Adrenal gland (tissue), 9 donors: ENCODE measurements at regions not wholly inside any gene's neighbourhood (a gene's known extent, or its start where the extent isn't known, plus 50 kb on each side); places are given as distances from the start of the nearest gene placed in this dataset.

Experiments
- DNase-seq, 7 donors: peaks; one replicate each; pipeline ENCODE4 v3.0.0-alpha.2; 2019 to 2020
- H3K27ac ChIP-seq, 5 donors: fragments of 200-600 bp; sonication (generic) in 4 of 5; 1 replicate in 3 of 5; 2 replicates in 2 of 5; pipeline versions ENCODE4 v1.5.1 to v1.8.0; 2016 to 2020; ENCODE audit warnings: mild to moderate bottlenecking in 1 of 5
- H3K27me3 ChIP-seq: fragments of 200-600 bp; 2 replicates; pipeline ENCODE4 v1.8.0; 2021
- H3K36me3 ChIP-seq, 2 donors: fragments of 200-600 bp; replicated peaks in 1 of 2; 1 replicate in 1 of 2; 2 replicates in 1 of 2; pipeline versions ENCODE4 v1.5.1 to v1.8.0; 2018 to 2022
- H3K4me1 ChIP-seq, 2 donors: fragments of 200-600 bp; replicated peaks in 1 of 2; 1 replicate in 1 of 2; 2 replicates in 1 of 2; pipeline versions ENCODE4 v1.5.1 to v1.8.0; 2018 to 2021
- H3K4me3 ChIP-seq, 4 donors: fragments of 200-600 bp; sonication (generic) in 3 of 4; one replicate each; pipeline ENCODE4 v1.5.1; 2016 to 2018
- H3K9me3 ChIP-seq, 3 donors: fragments of 200-600 bp; sonication (generic) in 1 of 3; replicated peaks in 1 of 3; 1 replicate in 2 of 3; 2 replicates in 1 of 3; pipeline versions ENCODE4 v1.5.1 to v1.8.0; 2016 to 2021
- POLR2A ChIP-seq, 2 donors: fragments of 450-650 bp; IDR thresholded peaks; one replicate each; pipeline ENCODE4 v1.6.1; 2017; ENCODE audit warnings: antibody characterized with exemption in 2 of 2, mild to moderate bottlenecking in 2 of 2, moderate library complexity in 1 of 2
- whole genome bisulfite sequencing, 4 donors: extraction: QIAGEN DNeasy Blood & Tissue Kit in 2 of 4; methylation state at CpG; one replicate each; pipeline versions ENCODE4 v1.1.5 to v1.1.7; 2013 to 2017; 5-methylcytosine and 5-hydroxymethylcytosine counted together
- intact Hi-C, 2 donors: fragments of 100-400 bp; cut with DNase I; formaldehyde crosslinking; loops; one replicate each; pipeline versions ENCODE4 v1.14.1 to v1.15.0; 2022 to 2023
- TF ChIP-seq, protein P1 (sequence below), 6 experiments: fragments of 450-650 bp in 4 of 6; fragments of 200-600 bp in 2 of 6; sonication (generic) in 1 of 6; IDR thresholded peaks; 1 replicate in 5 of 6; 2 replicates in 1 of 6; pipeline versions ENCODE4 v1.5.1 to v1.8.0; 2016 to 2021; ENCODE audit warnings: antibody characterized with exemption in 6 of 6, mild to moderate bottlenecking in 2 of 6, moderate library complexity in 1 of 6
- donor health status: healthy with polysubstance abuse.
- donor health status: Bipolar disorder and iron deficiency.
- donor health status: DM: yes; HTN: yes; CAD: no.
- donor health status: DM: no; HTN: no; CAD: no.
- donor health status: DM: no; HTN: no; CAD: no.

DNA sequence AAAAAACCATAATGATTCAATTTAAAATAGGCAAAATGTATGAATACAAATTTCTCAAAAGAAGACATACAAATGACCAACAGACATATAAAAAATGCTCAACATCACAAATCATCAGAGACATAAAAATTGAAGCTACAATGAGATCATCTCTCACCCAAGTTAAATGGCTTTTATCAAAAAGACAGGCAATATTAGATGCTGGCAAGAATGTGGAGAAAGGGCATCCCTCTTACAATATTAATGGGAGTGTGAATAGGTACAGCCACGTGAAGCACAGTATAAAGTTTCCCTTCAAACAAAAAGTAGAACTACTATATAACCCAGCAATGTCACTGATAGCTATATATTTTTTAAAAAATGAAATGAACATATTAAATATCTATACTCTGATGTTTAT is 1481.7 kb downstream of the AMY1C start:
- no peak for TF ChIP-seq POLR2A (IDR thresholded peaks at IDR 0.05)
- TF ChIP-seq, protein P1, sequence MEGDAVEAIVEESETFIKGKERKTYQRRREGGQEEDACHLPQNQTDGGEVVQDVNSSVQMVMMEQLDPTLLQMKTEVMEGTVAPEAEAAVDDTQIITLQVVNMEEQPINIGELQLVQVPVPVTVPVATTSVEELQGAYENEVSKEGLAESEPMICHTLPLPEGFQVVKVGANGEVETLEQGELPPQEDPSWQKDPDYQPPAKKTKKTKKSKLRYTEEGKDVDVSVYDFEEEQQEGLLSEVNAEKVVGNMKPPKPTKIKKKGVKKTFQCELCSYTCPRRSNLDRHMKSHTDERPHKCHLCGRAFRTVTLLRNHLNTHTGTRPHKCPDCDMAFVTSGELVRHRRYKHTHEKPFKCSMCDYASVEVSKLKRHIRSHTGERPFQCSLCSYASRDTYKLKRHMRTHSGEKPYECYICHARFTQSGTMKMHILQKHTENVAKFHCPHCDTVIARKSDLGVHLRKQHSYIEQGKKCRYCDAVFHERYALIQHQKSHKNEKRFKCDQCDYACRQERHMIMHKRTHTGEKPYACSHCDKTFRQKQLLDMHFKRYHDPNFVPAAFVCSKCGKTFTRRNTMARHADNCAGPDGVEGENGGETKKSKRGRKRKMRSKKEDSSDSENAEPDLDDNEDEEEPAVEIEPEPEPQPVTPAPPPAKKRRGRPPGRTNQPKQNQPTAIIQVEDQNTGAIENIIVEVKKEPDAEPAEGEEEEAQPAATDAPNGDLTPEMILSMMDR (IDR thresholded peaks at IDR 0.05), result no peak
- no peaks in the 10 kb centered on the region for H3K36me3 ChIP-seq
- H3K4me1 ChIP-seq, result no peaks in the 10 kb centered on the region
- no peak overlapping the region for H3K4me3 ChIP-seq
- H3K9me3 ChIP-seq, result no peaks in the 10 kb centered on the region
- H3K27me3 ChIP-seq, result no peaks in the 10 kb centered on the region
- H3K27ac ChIP-seq, result no peak overlapping the region
- DNase-seq, result no peak
- intact Hi-C loops, result no loop called here
- 33 to 45% (median 39%) methylated on average over 1 of the region's 1 CpG for WGBS, 4 donors

- no peak for DNase-seq
- H3K9me3 ChIP-seq, result no peaks in the 10 kb centered on the region
- no peak overlapping the region for H3K27ac ChIP-seq
- no peaks in the 10 kb centered on the region for H3K4me1 ChIP-seq
- intact Hi-C loops, result no loop called here
- TF ChIP-seq POLR2A (IDR thresholded peaks at IDR 0.05), result no peak
- no peaks in the 10 kb centered on the region for H3K27me3 ChIP-seq
- no peak overlapping the region for H3K4me3 ChIP-seq
- H3K36me3 ChIP-seq, result no peaks in the 10 kb centered on the region
- 54 to 58% (median 57%) methylated on average over 7 of the region's 7 CpGs for WGBS, 4 donors
These were observed 1493.7 kb downstream of the AMY1C start for GRCh38 chr1:105243411-105243810.

- no peak for DNase-seq
- TF ChIP-seq POLR2A (IDR thresholded peaks at IDR 0.05), result no peak
- TF ChIP-seq, protein P1 (IDR thresholded peaks at IDR 0.05), result no peak
- Histone ChIP-seq H3K4me1 (no peaks in the 10 kb centered on the region), H3K27ac (no peak overlapping the region), H3K4me3 (no peak overlapping the region), H3K9me3 (no peaks in the 10 kb centered on the region), H3K27me3 (no peaks in the 10 kb centered on the region), H3K36me3 (no peaks in the 10 kb centered on the region)
- intact Hi-C loops, result no loop called here
- 4 to 23% (median 10%) methylated on average over 1 of the region's 1 CpG for WGBS, 4 donors
These were observed 1494.3 kb downstream of the AMY1C start for GRCh38 chr1:105243969-105244368.

DNA sequence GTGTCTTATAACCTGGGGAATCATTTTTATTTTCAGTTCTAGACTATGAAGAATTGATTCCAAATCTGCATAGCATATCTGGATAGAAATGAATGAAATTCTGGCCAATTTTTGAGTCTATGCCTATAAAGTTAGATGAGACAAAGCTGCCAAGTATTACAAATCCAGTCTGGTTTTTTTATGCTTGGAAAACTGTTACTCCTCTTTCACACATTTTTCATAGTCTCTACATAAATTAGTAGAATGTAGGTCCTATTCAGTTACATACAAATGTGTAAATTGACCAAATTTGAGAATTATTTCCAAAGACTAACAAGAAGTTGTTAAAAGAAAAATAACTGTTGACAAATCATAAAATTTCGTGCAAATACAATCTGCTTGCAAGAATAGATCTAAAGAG is 1505.2 kb downstream of the AMY1C start:
- H3K9me3 ChIP-seq, result no peaks in the 10 kb centered on the region
- TF ChIP-seq, protein P1 (IDR thresholded peaks at IDR 0.05), result no peak
- TF ChIP-seq POLR2A (IDR thresholded peaks at IDR 0.05), result no peak
- H3K27me3 ChIP-seq, result no peaks in the 10 kb centered on the region
- 61 to 70% (median 63%) methylated on average over 1 of the region's 1 CpG for WGBS, 4 donors
- H3K36me3 ChIP-seq, result no peaks in the 10 kb centered on the region
- H3K4me3 ChIP-seq, result no peak overlapping the region
- no peak overlapping the region for H3K27ac ChIP-seq
- no peak for DNase-seq
- intact Hi-C loops, result no loop called here
- H3K4me1 ChIP-seq, result no peaks in the 10 kb centered on the region

- no peak for DNase-seq
- no peaks in the 10 kb centered on the region for H3K36me3 ChIP-seq
- H3K4me3 ChIP-seq, result no peak overlapping the region
- intact Hi-C loops, result no loop called here
- 74 to 77% (median 76%) methylated on average over 7 of the region's 7 CpGs for WGBS, 4 donors
- H3K27ac ChIP-seq, result no peak overlapping the region
- TF ChIP-seq, protein P1 (IDR thresholded peaks at IDR 0.05), result no peak
- TF ChIP-seq POLR2A (IDR thresholded peaks at IDR 0.05), result no peak
- no peaks in the 10 kb centered on the region for H3K9me3 ChIP-seq
- no peaks in the 10 kb centered on the region for H3K4me1 ChIP-seq
- H3K27me3 ChIP-seq, result no peaks in the 10 kb centered on the region
These were observed 1510.3 kb downstream of the AMY1C start for GRCh38 chr1:105260001-105260400.
